T1000 (cell line): ENCODE measurements at regions not wholly inside any gene's neighbourhood (a gene's known extent, or its start where the extent isn't known, plus 50 kb on each side); places are given as distances from the start of the nearest gene placed in this dataset.

ENCODE experiments used
- DNase-seq: peaks from one replicate; lab custom pipeline; 2025; ENCODE audit warnings: mixed read lengths; lab: John Stamatoyannopoulos, UW

DNA sequence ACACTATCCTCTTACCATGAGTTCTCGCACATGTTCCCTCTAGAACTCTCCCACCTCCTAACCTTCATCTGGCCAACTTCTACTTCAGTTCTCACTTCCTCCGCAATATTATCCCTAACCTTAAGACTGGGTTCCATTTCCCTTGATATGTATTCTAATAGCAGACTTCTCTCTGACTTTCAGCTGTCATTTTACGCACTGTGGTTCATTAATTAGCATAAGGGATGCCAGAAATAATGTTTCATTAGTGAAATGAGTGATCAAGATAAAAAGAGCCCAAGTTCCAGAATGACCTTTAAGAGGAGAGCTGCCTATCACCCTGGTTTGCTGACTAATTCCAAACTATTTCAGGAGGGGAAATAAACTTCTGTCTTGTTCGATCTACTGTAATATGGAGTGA is 108.6 kb upstream of the CCDC150 start:
- DNase-seq, result no peak

DNA sequence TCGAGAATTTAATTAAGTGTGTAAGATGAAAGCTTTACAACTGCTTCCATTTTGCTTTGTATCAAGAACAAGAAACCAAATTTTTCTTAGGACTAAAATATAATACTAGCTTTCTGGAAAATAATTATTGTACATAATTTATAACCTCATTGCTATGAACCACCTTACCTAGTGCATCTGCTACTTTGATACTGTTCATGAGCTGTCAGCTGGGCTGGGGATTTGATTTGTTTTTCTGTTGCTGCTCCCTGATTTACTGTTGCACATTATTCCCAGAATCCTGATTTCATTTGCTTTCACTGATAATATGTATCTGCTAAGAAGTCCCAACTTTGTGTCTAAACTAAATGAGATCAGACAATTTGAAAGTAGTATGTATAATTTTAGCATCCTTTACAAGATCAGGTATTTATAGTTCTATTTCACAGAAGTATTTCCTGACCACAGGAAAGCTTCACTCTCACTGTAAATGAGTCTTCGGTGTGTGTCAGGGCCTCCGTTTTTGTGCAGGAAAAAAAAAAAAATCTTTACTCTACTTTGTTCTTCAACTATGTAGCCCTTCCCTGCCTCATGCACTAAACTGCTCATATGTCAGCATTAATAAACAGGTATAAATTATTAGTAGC is 105.6 kb upstream of the CCDC150 start:
- no peak for DNase-seq

- DNase-seq, result no peak
Measured at GRCh38 chr2:196534495-196534894, 105.0 kb upstream of the CCDC150 start.

DNA sequence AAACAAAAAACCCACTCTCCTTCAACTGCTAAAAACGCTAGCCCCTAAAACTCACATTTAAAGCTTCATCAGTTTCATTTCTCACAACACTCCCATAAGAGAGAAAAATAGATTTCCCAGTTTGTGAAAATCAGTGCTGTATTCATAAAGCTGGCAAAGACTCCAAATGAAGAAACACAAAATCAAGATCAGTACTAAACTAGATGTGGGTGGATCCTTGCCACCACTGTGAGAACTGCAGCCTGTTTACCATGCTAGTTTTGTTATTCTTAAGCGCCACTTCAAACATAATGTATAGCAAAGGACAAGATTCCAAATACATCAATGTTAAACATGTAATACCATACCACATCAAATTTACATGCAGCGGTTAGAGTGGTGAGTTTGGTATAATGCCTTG is 104.5 kb upstream of the CCDC150 start:
- no peak for DNase-seq

DNA sequence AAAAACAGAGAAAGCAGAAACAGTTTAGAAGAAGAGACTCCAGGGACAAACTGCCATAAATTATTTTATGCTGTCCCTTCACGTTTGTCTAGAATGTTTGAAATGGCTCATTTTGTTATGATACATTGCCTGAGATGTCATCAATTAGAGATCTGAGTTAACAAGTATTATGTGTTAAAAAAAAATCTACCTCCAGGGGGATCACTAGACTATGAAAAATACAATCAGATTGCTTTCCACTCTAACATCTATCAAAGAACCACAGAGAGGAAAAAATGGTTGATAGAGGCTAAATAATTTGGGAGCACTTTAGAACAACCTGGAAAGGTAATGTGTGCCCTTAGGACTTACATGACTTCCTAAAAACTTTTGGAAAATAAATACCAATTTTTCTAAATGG is 103.8 kb upstream of the CCDC150 start:
- DNase-seq, result no peak

GRCh38 chr2:196537311-196537710 is 102.2 kb upstream of the CCDC150 start:
- DNase-seq, result no peak

DNA sequence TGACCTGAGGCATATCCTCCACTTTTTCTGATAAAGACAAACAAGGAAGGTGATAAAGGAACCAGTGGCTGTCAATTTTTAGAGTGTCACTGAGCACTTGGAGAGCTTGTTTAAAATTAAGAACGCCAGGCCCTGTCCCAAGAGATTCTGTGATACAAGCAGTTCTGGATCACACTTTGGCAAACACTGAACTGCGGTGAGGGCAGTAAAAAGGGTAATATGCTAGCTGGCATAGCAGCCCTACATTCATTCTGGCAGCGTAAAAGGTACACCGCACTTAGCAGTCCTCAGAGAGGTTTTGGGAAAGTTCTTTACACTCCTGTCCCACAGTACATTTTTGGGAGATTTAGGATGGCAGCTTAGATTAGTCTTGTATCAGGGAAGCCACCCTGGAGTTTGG is 101.3 kb upstream of the CCDC150 start:
- DNase-seq, result no peak

GRCh38 chr2:196538646-196539045 is 100.9 kb upstream of the CCDC150 start:
- DNase-seq, result no peak

- DNase-seq, result no peak
Measured at GRCh38 chr2:196544906-196545433, 94.5 kb upstream of the CCDC150 start.

DNA sequence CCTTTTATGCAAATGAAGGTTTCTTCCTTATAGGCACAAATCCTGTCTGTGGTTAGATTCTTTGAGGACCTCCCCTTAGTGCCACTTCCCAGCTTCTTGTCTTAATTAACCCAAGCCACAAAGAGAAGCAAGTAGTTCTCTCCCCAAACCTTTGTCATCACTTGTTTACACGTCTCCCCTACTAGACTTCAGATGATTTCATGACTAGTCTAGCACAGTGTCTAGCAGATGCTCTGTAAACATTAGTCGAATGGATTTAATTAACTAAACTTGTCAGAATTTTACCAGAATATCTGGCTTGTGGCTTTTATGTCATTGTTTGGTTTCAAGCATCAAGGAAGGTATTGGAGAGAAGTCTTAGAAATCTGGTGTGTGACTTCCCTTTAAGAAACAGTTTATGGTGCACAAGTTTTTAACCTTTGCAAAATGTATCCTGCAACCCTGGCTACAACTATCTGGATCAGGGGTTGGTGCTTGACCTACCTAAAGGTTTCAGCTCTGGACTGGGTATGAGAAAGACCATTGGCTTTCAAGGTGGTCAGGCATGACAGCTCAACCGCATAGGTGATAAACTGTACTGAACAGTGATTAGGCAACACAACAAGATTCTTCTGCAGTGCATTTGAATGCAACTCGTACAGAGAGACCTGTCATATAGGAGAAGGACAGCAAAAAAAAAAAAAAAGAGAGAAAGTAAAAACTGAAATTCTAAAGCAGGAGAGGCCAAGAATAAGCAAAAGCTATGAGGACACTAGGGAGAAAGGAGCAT is 93.2 kb upstream of the CCDC150 start:
- DNase-seq, result no peak

GRCh38 chr2:196549052-196549451 is 90.5 kb upstream of the CCDC150 start:
- DNase-seq, result no peak

- no peak for DNase-seq
Measured at GRCh38 chr2:196551014-196551413, 88.5 kb upstream of the CCDC150 start.

GRCh38 chr2:196555161-196555560 is 84.4 kb upstream of the CCDC150 start:
- no peak for DNase-seq

DNA sequence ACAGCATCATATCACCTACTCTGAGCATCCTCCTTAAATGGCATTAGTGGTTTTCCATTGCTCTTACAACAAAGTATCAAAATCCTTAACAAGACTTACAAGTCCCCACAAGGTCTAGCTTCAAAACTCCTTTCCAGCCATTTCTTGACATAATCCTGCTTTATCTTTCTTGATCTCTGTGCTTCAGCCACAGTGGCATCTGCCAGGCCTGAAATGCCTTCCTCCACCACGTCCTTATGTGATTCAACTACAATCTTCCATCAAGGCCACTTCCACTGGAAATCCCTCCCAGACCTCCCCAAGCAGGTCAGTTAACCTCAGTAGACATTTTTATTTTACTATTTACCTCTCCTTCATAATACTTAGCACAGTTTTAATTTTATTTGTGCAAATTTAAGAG is 83.8 kb upstream of the CCDC150 start:
- DNase-seq, result no peak

GRCh38 chr2:196558497-196558896 is 81.0 kb upstream of the CCDC150 start:
- no peak for DNase-seq

DNA sequence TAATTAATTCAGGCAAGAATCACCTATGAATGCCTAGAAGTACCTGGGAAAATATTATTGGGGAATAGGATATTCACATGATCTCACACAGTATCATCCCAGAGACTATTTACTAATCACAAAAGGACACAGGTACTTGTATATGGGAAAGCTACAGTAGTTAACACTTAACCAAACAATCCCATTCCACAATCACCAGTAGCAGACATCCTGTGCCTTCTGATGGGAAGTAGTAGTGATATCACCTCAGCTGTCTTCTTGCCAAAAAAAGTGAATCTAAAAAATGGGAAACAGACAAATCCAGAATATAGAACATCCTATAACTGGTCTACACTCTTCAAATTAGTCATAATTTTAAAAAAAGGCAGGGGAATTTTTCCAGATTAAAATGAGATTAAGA is 75.6 kb upstream of the CCDC150 start:
- DNase-seq, result no peak

GRCh38 chr2:196565106-196565765 is 74.3 kb upstream of the CCDC150 start:
- no peak for DNase-seq

DNA sequence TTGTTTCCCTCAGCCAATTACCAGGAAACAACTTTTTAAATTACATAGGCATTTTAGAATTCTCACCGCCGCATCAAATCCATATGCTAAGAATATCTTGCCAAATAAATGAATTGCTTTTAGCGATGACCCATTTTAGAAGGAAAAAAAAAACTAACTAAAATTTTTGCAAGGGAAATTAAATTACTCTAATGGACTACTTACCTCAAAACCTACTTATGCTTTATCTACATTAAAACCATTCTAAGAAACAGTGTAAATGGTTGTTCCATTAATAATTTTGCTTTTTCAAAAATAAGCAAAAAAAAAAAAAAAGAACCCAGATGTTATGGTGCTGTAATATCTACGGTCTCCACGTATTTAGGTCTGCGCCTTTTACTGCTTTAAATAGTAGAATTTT is 73.5 kb upstream of the CCDC150 start:
- no peak for DNase-seq

DNA sequence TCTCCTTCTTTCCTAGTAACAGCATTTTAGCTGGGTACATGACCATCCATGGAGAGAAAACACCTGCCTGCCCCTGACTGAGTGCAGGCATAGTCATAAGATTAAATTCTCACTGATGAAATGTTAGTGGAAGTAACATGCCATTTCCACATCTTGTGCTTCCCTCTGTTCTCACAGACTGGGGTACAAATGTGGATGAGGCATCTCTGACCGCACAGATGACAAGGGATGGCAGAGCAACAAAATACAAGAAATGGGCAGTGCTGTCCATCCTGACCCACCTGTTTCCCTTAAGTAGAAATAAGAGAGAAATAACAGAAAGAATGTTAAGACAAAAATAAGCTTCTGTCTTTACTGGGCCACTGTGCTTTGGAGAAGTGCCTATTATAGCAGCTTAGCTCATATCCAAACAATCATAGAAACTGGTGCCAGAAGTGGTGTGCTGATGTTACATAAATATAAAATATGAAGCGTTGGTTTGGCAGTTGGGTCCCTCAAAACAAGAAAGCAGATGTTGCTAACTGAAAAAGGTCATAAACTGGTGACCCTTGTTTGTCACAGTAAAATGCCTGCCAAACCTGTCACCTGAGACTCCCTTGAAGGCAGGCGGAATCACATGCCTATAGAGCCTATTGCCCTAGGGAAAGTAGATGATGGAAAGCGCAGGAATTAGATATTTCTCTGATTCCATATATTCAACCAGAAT is 72.4 kb upstream of the CCDC150 start:
- no peak for DNase-seq

DNA sequence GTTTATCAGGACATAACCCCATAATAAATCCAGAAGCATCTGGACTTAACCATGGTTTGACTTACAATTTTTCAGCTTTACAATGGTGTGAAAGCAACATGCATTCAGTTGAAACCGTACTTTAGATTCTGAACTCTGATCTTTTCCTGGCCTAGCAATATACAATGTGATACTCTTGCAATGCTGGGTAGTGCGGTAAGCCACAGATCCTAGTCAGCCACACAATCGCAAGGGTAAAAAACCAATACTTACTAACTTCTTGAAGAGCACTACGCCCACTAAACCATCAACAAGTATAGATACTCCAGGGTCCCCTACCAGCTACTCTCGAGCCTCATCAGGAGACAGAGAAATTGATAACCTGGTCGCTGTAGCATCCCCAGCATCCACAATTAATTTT is 71.0 kb upstream of the CCDC150 start:
- no peak for DNase-seq

DNA sequence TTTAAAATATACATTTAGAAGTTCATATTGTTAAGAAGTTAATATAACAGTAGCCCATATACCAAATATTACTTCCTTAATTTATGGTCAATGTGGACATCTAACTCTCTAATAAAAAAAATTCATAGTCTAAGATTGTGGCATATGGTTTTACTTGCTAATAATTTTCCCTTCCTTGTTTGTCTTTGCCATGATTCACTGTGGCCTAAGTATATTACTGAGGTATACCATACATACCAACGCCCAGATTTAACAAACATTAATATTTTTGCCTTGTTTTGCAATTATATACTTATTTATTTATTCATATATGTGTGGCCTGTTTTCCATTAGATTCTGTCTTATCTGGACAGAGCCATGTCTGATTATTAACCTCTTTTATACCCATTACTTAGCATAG is 54.6 kb upstream of the CCDC150 start:
- no peak for DNase-seq

DNA sequence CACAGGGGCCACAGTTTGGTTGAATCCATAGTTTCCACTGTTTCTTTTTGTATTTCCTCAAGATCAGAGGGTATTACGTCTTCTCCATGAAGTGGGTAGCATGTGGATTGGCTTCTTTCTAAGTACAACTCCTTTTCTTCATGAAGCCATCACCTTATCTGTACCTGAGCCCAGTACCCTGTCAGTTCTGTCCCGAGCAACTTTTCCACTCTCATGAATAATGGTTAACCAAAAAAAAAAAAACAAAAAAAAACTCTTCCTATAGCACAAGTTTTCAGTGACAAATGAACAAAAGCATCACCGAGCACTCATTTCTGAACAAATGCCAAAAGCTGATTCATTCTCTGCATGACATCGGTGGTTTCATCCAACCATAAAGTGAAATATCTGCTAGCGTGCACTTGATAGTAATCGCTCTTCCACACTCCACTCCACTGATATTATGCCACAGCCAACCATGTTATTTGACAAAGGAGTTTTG is 53.0 kb upstream of the CCDC150 start:
- peak; percentile 23 for DNase-seq
